ENCODE measurements at regions not wholly inside any gene's neighbourhood (a gene's known extent, or its start where the extent isn't known, plus 50 kb on each side); places are given as distances from the start of the nearest gene placed in this dataset.

GRCh38 chr1:60311838-60312237 lies 238.3 kb upstream of the C1orf87 start:
- DNase-seq (ENCODE audit: extremely low read depth, low read depth, low spot score) = no peak

GRCh38 chr1:60299581-60299980 lies 226.0 kb upstream of the C1orf87 start:
- DNase-seq (ENCODE audit: extremely low read depth, low read depth, low spot score) = no peak

- no peak for DNase-seq (ENCODE audit: extremely low read depth, low read depth, low spot score)
These were observed 224.7 kb upstream of the C1orf87 start for GRCh38 chr1:60298290-60298689.

- no peak for DNase-seq (ENCODE audit: extremely low read depth, low read depth, low spot score)
These were observed 223.2 kb upstream of the C1orf87 start for GRCh38 chr1:60296794-60297193.

- no peak for DNase-seq (ENCODE audit: extremely low read depth, low read depth, low spot score)
These were observed 218.6 kb upstream of the C1orf87 start for GRCh38 chr1:60292140-60292539.

- DNase-seq (ENCODE audit: extremely low read depth, low read depth, low spot score) = no peak
These were observed 216.8 kb upstream of the C1orf87 start for GRCh38 chr1:60290393-60290792.

- no peak for DNase-seq (ENCODE audit: extremely low read depth, low read depth, low spot score)
These were observed 214.0 kb upstream of the C1orf87 start for GRCh38 chr1:60287536-60287935.

GRCh38 chr1:60283690-60284089 lies 210.1 kb upstream of the C1orf87 start:
- no peak for DNase-seq (ENCODE audit: extremely low read depth, low read depth, low spot score)

- peak; percentile 74 for DNase-seq (ENCODE audit: extremely low read depth, low read depth, low spot score)
These were observed 207.9 kb upstream of the C1orf87 start for GRCh38 chr1:60281360-60281932.

- DNase-seq (ENCODE audit: extremely low read depth, low read depth, low spot score) = no peak
These were observed 207.2 kb upstream of the C1orf87 start for GRCh38 chr1:60280819-60281218.

- DNase-seq (ENCODE audit: extremely low read depth, low read depth, low spot score) = no peak
These were observed 206.7 kb upstream of the C1orf87 start for GRCh38 chr1:60280256-60280655.

- DNase-seq (ENCODE audit: extremely low read depth, low read depth, low spot score) = no peak
These were observed 206.2 kb upstream of the C1orf87 start for GRCh38 chr1:60279798-60280197.

GRCh38 chr1:60277269-60277668 lies 203.7 kb upstream of the C1orf87 start:
- DNase-seq (ENCODE audit: extremely low read depth, low read depth, low spot score) = no peak

- DNase-seq (ENCODE audit: extremely low read depth, low read depth, low spot score) = no peak
These were observed 201.1 kb upstream of the C1orf87 start for GRCh38 chr1:60274422-60275290.

- no peak for DNase-seq (ENCODE audit: extremely low read depth, low read depth, low spot score)
These were observed 199.6 kb upstream of the C1orf87 start for GRCh38 chr1:60273185-60273584.

- DNase-seq (ENCODE audit: extremely low read depth, low read depth, low spot score) = no peak
These were observed 197.5 kb upstream of the C1orf87 start for GRCh38 chr1:60271041-60271440.

GRCh38 chr1:60268451-60268850 lies 194.9 kb upstream of the C1orf87 start:
- no peak for DNase-seq (ENCODE audit: extremely low read depth, low read depth, low spot score)

- no peak for DNase-seq (ENCODE audit: extremely low read depth, low read depth, low spot score)
These were observed 192.3 kb upstream of the C1orf87 start for GRCh38 chr1:60265560-60266535.

- DNase-seq (ENCODE audit: extremely low read depth, low read depth, low spot score) = no peak
These were observed 189.1 kb upstream of the C1orf87 start for GRCh38 chr1:60262701-60263100.

GRCh38 chr1:60257531-60257930 lies 184.0 kb upstream of the C1orf87 start:
- DNase-seq (ENCODE audit: extremely low read depth, low read depth, low spot score) = no peak

GRCh38 chr1:60255565-60255964 lies 182.0 kb upstream of the C1orf87 start:
- no peak for DNase-seq (ENCODE audit: extremely low read depth, low read depth, low spot score)
